NK-92 treated with Interleukin-12 subunit alpha and Interleukin-12 subunit beta, amount 100 ng/mL, for 24 hours (cell line): ENCODE measurements at regions not wholly inside any gene's neighbourhood (a gene's known extent, or its start where the extent isn't known, plus 50 kb on each side); places are given as distances from the start of the nearest gene placed in this dataset.

ENCODE experiments used
- DNase-seq: peaks from one replicate; lab custom pipeline; 2025; lab: John Stamatoyannopoulos, UW

- DNase-seq, result no peak
These were observed 184.8 kb upstream of the KLHL29 start for GRCh38 chr2:23200068-23200786.

GRCh38 chr2:23200787-23201114 is 184.2 kb upstream of the KLHL29 start:
- DNase-seq, result no peak

GRCh38 chr2:23203383-23203782 is 181.6 kb upstream of the KLHL29 start:
- DNase-seq, result no peak

DNA sequence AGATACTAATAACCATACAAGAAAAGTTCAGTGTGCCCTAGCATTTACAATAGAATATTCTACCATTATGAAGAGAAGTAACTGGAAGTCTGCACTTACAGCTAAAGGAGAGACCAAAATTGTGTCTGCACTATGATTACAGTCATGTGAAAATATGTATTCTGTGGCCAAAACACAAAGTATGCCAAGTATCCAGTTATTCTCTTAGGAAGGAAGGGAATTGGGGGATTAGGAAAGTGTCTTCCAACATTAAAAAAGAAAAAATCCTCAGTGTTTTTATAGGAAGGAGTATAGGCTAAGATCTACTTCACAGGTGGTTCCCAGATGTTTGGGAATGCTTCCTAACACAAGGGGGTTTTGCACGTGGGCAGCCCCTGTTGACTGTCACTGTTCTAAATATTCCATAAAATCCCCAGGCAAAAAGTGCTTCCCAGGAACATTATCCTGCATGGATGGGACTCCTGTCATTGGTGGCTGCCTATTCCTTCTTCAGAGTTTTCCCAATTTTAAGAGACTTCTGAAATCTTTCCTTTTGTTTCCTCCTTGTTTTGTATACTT is 180.2 kb upstream of the KLHL29 start:
- DNase-seq, result no peak

DNA sequence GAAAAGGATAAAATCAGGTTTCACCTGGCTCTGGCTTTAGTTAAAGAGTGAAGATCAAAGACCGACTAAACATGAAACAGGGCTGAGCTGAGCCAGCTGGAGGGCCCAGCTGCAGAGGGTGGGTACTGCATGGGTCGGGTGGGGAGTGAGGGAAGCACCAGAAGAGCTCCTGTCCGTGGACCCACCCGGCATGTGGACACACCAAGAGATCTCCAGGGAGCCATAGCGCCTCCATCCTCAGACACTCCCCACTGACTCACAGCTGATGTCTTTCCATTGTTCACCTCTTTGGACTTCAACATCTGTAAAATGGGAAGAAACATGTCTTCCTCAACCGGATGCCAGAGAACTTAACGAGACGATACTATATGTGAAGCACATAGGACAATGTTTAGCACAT is 178.3 kb upstream of the KLHL29 start:
- no peak for DNase-seq

DNA sequence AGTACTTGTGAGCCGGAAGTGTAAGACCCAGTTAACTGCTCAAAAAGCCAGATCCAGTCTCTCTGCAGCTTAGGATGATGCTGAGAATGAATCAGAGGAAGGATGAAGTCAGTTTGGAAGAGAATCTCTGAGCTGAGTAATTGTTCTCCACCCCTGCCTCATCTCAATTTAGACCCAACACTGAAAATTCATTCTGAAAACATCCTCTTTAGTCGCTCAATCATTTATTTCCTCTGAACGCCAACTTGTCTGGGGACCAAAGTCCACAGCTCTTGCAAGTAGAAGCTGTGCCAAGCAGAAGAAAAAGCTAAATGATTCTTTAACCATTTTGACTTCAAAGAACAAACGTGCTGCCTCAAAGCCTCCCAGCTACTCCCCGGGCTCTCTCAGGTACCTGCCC is 177.1 kb upstream of the KLHL29 start:
- no peak for DNase-seq

GRCh38 chr2:23208339-23208738 is 176.6 kb upstream of the KLHL29 start:
- DNase-seq, result no peak

DNA sequence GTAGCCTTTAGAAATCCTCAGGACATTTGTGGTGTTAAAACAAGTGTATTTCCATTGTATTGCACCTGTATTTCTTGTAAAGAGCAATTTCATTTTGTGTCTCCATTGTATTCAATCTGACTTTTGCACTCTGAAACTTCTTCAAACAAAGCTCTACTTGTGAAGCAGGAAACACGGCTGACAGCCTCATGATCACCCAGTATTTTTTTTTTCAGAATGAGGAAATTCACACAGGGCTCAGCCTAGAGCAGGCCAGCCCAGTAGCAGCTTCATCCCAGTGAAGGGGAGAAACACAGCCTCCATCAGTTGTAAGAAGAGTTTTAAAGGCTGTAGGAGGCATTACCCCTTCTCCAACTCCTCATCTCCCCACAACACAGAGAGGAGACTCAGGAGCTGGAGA is 175.9 kb upstream of the KLHL29 start:
- DNase-seq, result no peak

- DNase-seq, result no peak
These were observed 172.9 kb upstream of the KLHL29 start for GRCh38 chr2:23211987-23212583.

DNA sequence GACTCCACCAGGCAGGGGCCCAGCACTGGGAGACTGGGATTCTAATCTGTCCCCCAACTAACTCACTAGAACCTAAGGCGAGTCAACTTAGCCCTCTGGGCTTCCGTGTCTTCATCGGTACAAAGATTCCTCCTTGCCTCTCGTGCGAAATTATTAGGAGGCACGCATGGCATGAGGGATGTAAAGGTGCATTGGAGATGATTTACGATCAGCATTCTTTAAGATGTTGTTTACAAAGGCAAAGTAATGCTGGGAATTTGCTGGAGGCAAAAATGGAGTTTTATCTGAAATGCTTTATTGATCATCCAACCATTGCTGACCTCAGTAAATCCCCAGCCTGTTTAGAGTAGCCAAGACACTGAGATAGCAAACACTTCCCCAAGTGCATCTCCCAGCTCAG is 171.8 kb upstream of the KLHL29 start:
- no peak for DNase-seq

DNA sequence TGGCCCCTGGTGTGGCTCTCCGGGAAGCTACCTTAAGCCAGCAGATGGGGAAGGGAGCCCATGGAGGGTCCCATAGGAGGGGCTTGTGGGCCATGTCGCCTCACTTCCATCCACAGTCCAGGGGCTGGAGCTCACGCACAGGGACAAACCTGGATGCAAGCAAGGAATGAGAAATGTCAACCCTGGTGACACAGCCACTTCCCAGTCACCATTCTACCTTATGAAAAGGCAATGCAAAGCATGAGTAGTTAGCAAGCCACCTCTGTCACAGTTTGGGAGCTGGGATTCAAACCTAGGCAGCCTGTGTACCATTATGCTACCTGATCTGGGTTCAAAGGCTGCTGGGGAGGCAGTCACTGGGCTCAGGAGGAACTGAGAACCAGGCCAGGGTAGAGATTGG is 170.0 kb upstream of the KLHL29 start:
- DNase-seq, result no peak

DNA sequence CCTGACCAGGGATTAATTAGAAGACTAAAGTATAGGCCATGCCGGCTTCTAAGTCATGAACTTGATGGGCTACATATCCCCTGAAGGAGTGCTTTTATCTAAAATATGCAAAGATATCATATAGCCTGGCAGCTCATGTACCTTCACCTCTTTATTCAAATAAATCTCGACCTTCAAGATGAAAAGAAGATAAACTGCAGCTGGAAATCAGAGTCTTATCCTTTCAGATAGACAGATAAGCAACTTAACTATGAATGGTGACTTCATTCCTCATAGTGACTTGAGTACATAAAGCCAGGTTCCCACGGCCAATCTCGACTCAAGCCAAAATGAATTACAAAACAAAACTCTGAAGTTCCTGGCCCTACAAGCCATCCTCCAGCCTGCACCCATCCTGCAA is 165.3 kb upstream of the KLHL29 start:
- no peak for DNase-seq

- no peak for DNase-seq
These were observed 164.4 kb upstream of the KLHL29 start for GRCh38 chr2:23220513-23221094.

DNA sequence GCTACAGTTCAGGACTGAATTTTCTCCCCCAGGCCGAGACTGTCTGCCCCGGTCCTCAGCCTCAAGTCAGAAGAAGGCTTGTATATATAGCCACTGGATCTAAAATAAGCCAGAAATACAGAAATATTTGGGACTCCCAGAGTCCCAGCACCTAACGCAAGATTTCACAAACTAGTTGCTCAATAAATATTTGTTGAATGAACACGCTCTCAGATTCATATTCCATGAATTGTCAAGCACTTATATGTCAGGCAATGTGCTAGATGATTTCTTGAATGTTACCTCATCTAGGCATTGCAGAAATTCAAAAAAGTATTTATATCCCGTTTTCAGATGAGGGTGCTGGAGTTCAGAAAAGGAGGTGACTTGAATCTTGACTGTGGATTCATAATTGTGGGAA is 163.7 kb upstream of the KLHL29 start:
- DNase-seq, result no peak

DNA sequence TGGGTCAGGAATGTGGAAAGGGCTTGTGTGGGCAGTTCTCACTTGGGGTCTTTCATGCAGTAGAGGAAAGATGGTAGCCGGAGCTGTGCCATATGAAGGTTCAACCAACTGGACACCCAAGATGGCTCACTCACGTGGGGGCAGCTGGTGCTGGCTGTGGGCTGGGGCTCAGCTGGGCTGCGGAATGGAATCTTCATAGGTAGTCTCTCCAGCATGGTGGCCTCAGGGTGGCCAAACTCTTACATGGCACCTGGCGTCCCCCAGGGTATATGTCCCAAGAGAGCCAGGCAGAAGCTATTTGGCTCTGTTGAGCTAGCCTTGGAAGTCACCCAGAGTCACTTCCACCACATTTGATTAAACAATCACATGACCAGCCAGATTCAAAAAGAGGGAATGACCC is 163.1 kb upstream of the KLHL29 start:
- DNase-seq, result no peak

- DNase-seq, result no peak
These were observed 154.1 kb upstream of the KLHL29 start for GRCh38 chr2:23230885-23231284.

DNA sequence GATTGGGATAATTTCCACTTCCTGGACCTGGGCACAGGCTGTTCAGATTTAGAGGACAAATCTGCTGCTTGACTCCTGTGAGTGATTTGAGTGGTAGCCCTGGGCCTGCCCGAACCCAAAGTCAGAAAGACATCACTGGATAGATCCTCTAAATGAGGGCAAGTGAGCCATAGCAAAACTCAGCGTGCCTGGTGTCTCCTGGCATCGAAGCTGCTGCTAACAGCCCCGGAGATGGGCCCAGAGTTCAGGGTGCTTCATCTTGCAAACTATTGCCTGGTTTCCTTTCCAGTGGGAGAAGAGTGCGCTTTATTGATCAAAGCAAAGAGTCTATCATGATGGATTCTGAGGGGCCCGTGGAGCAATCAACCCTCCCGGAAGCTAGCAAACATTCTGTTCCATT is 153.1 kb upstream of the KLHL29 start:
- DNase-seq, result no peak

DNA sequence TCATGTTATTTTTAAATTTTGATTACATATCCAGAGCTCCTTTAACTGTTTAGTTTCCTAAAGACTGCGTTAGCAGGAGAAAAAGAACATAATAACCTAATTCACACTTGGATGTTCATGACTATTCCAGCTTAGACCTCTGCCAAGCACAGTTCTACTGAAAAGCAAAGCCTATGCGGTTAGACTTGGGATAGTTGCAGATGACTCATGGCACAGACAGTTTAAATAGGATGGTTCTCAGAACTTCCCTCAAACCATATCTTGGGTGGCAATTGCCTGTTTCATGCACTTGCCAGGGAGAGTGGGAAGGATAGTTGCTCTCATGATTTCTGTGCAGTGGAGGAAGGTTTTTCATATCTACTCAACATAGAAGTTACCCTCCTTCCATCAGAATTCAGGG is 149.7 kb upstream of the KLHL29 start:
- no peak for DNase-seq

DNA sequence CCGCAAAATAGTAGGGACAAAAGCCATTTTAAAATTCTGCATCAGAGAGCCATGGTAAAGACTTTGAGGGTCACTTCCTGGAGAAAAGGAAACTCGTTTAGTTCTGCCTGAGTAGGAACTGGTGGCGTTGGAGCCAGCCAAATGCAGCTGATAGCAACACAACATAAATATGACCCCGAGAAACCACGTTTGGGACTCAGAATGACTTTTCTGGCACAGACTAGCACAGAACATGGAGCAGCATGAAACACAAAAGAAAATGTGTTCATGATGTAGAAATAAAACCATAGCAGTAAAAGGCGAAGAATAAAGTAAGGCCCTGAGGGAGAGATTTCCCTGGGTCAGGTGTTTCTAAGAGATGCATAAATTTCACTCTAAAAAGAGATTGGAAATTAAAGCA is 149.2 kb upstream of the KLHL29 start:
- no peak for DNase-seq

- DNase-seq, result no peak
These were observed 147.8 kb upstream of the KLHL29 start for GRCh38 chr2:23237147-23237546.

DNA sequence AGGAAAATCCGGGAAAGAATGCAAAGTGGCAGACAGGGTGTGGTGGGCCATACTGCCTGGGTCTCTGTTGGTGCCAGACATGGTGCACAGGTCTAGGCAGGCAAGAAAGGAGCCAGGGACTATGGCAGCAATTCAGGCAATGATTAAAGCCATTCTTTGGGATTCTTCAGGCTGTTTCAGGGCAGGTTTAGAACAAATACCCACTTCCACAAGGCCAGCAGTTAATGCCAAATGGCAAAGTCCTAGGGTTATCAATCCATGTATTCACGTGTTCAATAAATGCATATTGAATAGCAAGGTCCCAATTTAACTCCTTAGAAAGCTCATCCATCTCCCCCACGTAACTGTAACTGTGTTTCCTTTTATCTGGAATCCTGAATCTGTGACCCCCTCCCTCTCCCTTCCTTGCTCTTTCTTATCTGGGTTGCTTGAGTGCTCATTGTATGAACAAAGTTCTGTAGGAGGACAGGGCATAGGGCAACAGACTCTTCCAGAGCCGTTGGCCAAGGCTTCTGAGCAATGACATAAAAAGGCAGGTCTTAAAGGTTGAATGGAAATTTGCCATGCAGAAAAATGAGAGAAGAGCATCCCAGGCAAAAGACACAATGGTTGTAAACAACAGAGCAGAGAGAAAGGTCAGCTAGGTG is 146.8 kb upstream of the KLHL29 start:
- DNase-seq, result no peak

DNA sequence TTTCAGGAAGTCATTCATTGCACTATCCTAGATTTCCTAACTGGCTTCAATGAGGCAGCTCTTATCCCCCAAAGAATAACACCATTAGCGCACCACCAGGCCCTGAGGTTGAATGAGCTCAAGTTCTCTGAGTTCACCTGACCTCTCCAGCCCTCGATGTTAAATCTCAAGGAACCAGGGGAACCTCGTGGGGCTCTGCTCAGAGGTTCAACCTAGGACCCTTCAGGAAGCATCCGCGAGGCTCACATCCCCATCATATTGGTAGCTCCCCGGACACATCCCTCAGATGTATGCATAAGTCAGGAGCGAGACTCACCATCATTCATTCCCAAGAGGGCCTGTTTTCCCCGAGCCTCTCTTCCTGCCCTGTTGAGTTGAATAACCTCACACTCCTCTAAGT is 145.6 kb upstream of the KLHL29 start:
- no peak for DNase-seq

DNA sequence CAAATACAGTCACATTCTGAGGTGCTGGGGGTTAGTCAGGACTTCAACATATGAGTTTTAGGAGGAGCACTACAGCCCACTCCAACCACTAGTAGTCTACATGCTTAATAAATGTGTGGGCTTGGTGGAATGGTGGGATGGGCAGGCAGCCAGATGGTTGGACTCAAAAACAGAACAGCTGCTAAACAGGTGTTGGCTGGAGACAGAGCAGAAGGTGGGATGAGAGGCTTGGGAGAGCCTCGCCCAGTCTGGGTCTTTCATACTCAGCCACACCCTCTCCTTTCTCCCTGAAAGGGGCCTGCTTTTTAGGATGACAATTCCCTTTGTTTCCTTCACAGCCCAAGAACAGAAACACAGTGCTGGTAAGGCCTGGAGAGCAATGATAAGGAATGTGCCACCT is 143.9 kb upstream of the KLHL29 start:
- DNase-seq, result no peak
